Right ventricle myocardium superior (tissue), 1 donor: ENCODE measurements at regions not wholly inside any gene's neighbourhood (a gene's known extent, or its start where the extent isn't known, plus 50 kb on each side); places are given as distances from the start of the nearest gene placed in this dataset.
"Not testable (repeated sequence)": the region's sequence is repeated elsewhere in the genome, so short reads cannot be mapped to it uniquely, and the experiment has no call there.

Experiments used
- ATAC-seq: fragments of 200-7000 bp; cut with Tn5 transposase; one replicate; pipeline ENCODE4 v1.9.1; 2020; ENCODE audit warnings: mild to moderate bottlenecking; ENCODE audit not compliant: poor library complexity
- DNase-seq: peaks from one replicate; pipeline ENCODE4 v3.0.0-alpha.2; 2020
- intact Hi-C: fragments of 100-400 bp; cut with DNase I; formaldehyde crosslinking; loops from one replicate; pipeline ENCODE4 v1.11.2; 2022
- donor health status: DM: no; HTN: yes; CAD: no; lungs with severe emphysema.

DNA sequence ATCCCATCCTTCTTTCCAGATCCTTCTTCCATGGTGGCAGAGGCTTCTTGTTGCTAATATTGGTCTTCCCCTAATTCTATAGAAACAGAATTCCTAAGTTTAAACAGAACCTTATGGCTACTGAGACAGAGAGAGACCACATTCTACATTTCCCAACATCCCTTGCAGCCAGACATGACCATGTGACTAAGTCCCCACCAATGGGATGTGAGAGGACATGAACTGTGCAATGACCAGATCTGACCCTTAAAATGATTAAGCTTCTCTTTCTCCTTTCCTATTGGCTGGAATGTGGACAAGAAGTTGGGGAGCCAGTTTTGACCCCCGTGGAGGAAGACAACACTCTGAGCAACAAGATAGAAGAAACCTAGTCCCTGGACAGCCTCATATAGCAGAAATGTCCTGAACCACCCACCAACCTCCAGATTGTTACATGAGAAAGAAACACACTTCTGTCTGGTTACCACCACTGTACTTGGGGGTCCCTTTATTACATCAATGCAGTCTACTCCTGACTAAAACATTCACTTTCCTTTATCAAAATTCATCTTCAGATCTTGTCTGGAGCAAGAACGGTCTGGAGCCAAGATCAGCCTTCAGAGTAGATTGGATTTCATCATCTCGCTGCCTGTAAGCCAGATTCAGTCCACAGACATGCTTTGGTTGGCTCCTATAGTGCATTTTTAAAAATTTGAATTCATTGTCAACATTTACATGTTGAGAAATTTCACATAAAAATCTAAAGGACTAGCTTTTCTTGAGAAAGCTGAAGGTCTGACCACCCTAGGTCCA, 183.9 kb downstream of the SHQ1 start:
- intact Hi-C loops, result loop anchor here (10.0 kb wide), 1 partner anchor 160 kb away; no protein-coding TSS in a partner anchor
- ATAC-seq, result no peak

DNA sequence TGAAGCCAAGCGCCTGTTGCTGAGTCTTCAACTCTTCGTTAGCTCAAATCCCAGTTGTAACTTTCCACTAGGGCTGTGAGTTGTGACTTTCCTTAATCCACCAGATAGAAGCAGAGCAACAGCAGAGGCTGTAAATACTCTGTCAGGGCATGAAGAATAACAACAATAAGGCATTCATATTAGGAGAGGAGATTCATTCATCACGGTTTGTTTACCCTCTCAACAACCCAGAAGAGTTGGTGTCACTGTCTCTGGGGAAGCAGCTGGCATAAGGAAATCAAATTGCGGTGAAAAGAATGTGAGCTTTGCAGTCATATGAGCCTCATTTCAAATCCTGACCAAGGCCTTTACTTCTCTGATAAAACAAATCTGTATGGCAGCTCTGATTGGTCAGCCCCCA, 184.8 kb downstream of the SHQ1 start:
- intact Hi-C loops, result loop anchor here (10.0 kb wide), 1 partner anchor 161 kb away; no protein-coding TSS in a partner anchor
- no peak for ATAC-seq
- DNase-seq, result no peak

More for the DNA sequence above, 183.9 kb downstream of the SHQ1 start:
- no peak for DNase-seq

DNA sequence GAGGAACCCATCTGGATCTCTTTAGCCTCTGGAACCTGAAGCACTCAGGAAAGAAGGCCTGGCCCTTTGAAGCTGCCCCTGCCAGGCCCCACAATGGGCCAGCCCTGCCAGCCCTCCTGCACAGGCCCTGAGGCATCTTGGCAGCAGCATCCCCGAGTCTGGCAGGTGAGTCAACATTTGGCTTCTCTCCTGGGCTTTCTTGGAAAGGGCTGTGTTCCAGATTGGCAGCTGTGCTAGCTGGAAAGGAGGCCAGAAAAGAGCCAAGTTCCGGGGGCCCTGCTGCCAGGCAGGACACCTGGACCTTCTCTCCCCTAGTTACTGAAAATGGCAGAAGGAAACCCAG, 187.2 kb downstream of the SHQ1 start:
- intact Hi-C loops, result loop anchor here (10.0 kb wide), 1 partner anchor 164 kb away; no protein-coding TSS in a partner anchor
- peak; percentile 99 for ATAC-seq
- DNase-seq, result peak; percentile 80

DNA sequence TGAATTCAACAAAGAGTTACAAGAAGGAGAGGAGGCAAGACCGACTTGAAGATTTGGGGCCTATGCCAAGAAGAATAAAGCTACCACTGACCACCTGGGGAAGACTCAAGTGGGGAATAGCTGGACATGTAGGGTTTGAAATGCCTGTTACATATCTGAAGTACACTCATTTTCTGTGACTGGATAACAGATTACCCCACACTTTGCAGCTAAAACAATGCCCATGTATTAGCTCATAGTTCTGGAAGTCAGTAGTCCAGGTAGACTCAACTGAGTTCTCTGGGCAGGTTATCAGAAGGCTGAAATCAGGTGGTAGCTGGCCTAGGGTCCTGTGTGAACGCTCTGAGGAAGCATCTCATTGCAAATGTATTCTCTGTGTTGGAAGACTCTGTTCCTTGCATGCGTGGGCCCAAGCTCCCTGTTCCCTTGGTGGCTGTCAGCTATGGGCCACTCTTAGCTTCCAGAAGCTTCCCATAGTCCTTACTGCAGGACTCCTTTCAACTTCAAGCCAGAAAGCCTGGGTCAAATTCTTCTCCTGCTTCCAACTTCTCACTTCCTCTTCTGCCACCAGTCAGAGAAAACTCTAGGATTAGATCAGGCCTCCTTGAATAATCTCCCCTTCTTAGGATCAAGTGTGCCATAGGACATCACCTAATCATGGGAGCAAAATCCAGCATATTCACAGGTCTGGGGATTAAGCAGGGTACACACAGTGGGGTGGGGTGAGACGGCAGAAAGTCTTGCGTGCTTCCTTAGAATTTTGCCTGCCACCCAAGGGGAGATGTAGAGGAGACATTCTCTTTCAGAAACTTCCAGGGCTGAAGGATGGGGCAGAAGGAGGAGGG, 187.8 kb downstream of the SHQ1 start:
- intact Hi-C loops, result loop anchor here (10.0 kb wide), 1 partner anchor 164 kb away; no protein-coding TSS in a partner anchor
- ATAC-seq, result peak; percentile 20
- DNase-seq, result no peak

DNA sequence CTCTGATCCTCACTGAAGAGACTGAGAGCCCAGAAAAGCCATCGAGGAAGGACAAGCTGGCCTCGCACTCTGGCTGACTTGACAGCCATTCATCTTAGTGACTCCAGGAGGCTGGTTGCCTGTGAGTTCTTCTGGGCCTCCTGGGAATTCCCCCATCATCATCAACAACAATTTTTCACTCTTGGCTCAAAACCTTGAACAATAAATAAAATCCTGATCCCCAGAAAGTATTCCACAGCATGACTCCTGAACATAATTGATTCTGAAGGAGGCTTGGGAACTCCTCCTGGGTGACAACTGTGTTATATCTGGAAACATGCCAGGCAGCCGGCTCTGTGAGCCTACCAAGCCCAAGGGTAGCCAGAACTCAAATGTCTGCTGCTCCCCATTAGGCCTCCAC, 188.6 kb downstream of the SHQ1 start:
- ATAC-seq (no peak), DNase-seq (no peak)
- intact Hi-C loops, result no loop called here

DNA sequence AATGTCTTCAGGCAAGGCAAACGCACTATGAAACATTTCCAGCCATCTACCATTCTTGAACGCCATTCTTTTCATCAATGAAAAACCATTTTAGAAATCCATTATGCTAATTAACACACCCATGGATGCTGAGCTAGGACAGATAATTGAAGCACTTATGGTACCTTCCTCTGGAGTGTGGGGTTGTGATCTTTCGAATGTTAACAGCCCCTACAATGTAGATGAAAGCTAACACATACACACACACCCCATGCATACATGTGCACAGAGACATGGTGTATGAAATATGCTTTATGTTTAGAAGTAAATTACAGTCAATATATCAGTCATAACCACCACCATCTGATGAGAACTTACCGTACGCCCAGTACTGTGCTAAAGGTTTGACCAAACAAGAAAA, 189.1 kb downstream of the SHQ1 start:
- intact Hi-C loops, result no loop called here
- ATAC-seq, result no peak
- DNase-seq, result no peak

DNA sequence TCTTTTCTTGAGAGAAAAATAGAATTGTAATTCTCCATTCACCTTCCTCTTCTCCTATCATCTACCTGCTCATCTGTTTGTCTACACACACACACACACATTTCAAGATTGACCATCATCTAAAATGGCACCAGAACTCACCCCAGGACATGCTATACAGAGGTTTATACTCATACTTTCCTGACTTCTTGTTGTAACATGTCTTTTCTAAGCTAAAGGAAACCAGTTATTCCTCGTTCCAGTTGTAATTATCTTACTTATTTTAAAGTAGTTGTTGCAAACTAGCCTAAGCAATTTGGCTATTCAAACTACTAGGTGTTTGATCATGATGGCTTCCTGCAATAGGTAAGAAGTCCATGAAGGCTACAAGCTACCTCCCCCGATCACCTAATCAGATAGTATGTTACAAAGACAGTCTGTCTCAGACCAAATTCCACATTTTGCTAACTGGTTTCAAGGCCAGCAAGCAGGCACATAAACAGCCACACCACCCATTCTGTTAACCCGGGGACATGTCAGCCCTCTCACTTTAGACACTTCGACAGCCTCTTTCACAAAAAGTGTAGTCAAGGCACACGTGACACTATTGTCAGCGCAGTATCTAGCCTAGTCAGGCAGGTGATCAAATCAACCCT, 189.7 kb downstream of the SHQ1 start:
- no peak for ATAC-seq
- no peak for DNase-seq
- intact Hi-C loops, result no loop called here

DNA sequence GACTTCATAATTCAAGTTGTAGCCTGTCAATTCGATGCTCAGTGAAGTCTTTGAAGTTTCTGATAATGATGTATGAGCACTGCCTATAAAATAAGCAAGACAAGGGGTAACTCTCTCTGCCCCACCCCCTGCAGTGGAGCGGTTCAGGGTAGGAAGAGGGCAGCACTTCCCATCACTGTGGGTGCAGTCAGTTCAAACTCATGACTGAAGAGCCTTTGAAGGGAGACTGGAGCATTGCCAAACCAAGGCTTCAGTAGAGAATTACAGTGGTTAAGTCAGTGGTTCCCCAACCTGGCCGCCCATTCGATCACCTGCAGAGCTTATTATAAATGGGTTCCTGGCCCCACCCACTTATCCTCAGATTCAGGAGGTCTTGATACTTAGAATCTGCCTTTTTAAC, 190.6 kb downstream of the SHQ1 start:
- DNase-seq (no peak), ATAC-seq (no peak)
- intact Hi-C loops, result no loop called here

DNA sequence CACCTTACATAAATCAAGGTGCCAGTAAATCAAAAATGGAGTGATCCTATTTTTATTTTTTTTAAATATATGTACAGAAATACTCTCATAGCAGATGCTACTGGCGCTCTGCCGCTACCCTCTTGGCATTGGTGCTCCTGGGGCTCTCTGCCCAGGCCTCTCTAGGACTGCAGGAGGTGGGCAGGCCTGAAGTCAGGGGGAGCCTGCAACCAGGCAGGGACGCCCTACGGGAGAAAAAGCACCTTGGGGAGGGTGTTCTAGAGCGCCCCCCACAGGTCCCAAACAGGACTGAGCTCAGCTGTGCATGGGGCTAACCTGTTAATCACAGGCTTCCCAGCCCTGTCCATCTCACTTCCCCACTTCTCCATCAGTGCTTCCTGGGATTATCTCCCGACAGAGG, 192.5 kb downstream of the SHQ1 start:
- no peak for DNase-seq
- no peak for ATAC-seq

DNA sequence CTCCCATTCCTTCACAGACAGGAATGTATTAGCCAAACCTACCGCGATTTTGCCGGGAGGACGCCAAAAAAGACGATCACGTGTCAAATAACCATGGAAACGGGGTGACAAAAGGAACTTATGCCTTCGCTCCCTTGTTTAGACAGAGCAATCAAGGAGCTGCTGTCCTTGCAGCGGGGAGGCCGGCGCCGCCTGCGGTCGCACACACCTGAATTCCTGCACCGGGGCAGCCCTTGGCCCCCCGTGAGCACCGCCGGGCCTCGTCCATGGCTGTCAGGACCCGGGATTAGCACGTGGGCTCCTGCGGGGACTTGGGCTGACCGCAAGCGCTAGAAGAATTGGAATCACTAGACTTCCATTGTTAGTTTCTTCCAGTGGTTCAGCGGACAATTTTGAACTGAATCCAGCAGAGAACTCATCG, 193.1 kb downstream of the SHQ1 start:
- intact Hi-C loops, result no loop called here
- DNase-seq (no peak), ATAC-seq (no peak)

More for the DNA sequence above, 192.5 kb downstream of the SHQ1 start:
- intact Hi-C loops, result no loop called here

DNA sequence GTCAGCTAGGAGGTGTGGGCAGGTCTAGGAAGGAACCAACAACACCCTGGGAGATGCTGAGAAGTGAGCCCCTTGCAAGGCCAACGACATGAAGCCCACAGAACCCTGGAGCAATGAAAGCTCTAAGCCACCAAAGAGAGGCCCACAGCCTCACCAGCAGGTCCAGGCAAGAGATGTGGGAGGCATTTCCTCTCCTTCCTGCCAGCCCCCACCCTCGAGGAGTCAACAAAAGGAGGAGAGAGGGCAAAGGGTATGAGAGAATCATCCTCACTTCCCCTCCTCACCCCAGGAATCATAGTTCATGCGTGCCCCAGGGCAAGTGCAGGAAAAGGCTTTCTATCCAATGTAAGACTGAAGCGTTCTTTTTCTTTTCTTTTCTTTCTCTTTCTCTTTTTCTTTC, 195.8 kb downstream of the SHQ1 start:
- DNase-seq, result no peak
- ATAC-seq, result no peak
- intact Hi-C loops, result no loop called here

DNA sequence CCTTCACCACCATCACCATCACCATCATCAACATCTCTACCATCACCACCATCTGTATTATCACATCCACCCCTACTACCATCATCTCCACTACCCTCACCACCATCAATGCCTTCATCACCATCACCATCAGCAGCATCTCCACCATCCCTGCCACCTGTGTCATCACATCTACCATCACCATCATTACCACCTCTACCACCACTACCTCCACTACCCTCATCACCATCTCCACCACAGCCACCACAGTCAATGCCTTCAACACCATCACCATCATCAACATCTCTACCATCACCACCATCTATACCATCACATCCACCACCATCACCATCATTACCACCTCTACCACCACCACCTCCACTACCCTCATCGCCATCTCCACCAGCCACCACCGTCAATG, 196.7 kb downstream of the SHQ1 start:
- DNase-seq (no peak), ATAC-seq (no peak)
- intact Hi-C loops, result no loop called here

DNA sequence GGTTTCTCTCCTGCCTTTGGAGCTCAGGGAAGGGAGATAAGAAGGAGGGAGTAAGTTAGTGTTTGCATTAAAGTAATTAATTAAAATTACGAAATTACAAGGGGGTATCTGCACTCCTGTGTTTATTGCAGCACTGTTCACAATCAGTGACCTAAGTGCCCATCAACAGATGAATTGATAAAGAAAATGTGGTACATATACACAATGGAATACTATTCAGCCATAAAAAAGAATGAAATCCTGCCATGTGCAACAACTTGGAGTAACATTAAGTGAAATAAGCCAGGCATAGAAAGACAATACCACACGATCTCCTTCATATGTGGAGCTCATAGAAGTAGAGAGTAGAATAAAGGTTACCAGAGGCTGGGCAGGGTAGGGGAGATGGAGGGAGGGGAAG, 202.0 kb downstream of the SHQ1 start:
- intact Hi-C loops, result no loop called here
- no peak for ATAC-seq
- DNase-seq, result no peak

DNA sequence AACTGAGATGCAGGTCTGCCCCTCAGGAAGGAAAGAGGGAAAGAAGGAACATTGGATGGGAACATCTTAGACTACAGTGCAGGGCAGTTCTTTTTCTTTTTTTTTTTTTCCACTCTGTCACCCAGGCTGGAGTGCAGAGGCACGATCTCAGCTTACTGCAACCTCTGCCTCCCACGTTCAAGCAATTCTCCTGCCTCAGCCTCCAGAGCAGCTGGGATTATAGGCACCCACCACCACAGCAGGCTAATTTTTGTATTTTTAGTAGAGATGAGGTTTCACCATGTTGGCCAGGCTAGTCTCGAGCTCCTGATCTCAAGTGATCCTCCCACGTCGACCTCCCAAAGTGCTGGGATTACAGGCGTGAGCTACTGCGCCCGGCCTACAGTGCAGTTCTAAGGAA, 204.6 kb downstream of the SHQ1 start:
- DNase-seq, intact Hi-C loops, ATAC-seq: not testable (repeated sequence)

DNA sequence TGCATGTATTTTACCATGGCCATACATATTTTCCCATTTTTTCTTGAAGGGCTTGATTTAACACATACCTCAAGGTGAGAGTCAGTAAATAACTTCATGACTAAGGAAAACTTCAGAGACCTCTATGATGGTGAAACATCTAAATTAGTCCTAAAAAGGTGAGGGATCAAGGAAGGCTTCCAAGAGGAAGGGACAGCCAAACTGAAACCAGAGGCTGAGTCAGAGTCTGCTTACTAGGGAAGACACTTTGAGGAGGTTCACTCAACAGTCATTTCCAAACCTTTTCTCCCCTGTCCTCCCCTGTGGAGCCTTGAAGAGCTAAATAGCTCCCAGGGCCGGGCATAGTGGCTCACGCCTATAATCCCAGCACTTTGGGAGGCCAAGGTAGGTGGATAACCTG, 206.6 kb downstream of the SHQ1 start:
- no peak for ATAC-seq
- no peak for DNase-seq
- intact Hi-C loops, result no loop called here

DNA sequence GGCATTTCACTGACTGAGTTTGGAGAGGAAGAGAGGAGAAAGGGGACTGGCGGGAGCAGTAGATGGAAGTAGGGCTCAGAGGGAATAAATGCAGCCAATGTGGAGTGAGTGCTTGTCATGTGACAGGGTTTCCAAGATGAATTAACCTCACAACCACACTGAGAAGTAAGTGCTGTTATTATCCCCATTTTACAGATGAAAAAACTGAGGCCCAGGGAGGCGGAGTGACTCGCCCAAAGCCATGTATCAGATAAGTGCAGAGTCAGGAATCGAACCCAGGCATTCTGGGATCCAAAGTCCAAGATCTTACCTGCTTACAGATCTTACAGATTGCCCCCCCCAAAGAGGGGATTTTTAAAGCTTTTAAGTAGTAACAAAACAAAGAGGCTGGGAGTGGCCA, 207.2 kb downstream of the SHQ1 start:
- ATAC-seq (no peak), DNase-seq (no peak)
- intact Hi-C loops, result no loop called here

DNA sequence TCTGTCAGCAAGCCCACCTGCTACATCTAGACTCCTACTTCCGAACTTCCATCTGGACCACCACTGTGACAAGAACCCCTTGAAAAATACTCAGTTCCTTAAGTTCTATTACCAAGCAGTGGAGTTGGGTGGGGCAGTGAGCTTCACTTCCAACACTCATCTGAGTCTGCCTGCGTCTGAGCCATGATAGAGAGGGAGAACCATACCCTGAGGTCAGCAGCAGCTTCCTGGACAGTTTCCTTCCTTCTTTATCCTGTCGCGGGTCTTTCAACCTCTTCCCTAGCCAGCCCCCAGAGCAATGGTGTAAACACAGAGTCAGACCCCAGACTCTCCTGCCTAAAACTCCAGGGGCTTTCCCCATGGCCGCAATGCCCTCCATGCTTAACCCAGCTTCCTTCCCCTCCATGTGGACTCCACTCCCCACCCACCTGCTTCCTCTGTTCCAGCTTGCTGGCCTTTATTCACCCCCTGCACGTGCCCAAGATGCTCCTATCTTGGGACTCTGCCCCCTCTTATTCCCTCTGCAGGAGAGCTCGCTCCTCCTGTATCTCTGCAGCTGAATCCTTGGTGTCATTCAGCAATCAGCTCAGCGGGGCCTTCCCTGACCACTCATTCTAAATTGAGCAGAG, 211.2 kb downstream of the SHQ1 start:
- intact Hi-C loops, result no loop called here
- no peak for ATAC-seq
- DNase-seq, result no peak

DNA sequence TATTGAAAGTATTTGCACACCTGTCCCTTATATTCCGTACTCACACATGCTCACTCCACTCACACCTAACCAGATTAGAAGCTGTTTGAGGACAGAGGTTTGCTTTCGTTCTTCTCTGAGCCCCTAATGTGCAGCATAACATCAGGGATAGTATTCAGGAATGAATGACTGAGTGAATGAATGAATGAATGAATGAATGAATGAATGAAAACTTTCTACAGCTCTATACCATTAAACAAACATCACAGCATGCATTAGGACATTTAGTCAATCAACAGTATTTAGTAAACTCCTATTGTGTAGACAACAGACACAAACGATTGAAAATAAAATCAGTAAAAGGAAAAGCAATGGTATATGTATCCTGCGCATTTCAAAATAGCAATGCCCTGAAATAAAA, 212.7 kb downstream of the SHQ1 start:
- ATAC-seq, result no peak
- DNase-seq, result no peak
- intact Hi-C loops, result no loop called here

DNA sequence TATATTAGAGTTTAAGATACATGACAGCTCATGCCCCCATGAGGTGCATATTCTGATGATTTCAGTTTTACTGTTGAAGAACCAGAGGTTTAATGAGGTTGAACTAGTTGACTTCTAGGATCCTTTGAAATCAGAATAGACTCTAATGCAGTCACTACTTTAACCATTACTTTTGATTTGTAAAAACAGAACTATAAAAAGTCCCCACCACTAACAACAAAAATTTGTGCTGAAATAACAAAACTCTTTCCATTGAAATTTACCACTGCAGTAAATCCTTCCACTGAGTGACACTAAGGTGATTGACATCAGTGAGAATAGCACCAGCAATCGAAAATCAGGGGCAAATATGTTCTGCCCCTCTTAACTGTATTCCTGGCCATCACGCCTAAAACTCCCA, 214.1 kb downstream of the SHQ1 start:
- intact Hi-C loops, result no loop called here
- ATAC-seq, result no peak
- no peak for DNase-seq
